ENCODE measurements at regions not wholly inside any gene's neighbourhood (a gene's known extent, or its start where the extent isn't known, plus 50 kb on each side); places are given as distances from the start of the nearest gene placed in this dataset.

DNA sequence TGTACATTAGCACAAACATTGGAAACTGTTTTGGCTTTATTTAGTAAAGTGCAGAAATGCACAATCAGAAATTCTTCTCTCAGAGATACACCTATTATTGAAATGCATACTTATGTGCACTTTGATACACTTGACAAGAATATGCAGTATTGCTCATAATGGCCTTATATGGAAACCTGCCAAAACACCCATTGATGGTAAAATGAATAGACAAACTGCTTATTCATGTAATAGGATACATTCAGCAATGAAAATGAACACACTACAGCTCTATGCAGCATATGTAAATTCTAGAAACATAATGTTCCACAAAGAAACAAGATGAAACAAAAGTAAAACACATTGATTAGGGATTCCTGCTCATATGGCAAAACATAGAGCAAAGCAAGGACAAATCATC lies 223.9 kb downstream of the S1PR1 start:
- no peak for TF ChIP-seq ZBTB7A (IDR thresholded peaks at IDR 0.05; ENCODE audit: low read depth)
- no peak for TF ChIP-seq FOXM1 (IDR thresholded peaks at IDR 0.05; ENCODE audit: borderline replicate concordance, low read depth)
- TF ChIP-seq TAF1 (IDR thresholded peaks at IDR 0.05; ENCODE audit: low read depth): no peak
- no peak for TF ChIP-seq YY1 (IDR thresholded peaks at IDR 0.05; ENCODE audit: low read depth)
- TF ChIP-seq EGR1 (IDR thresholded peaks at IDR 0.05): no peak
- TF ChIP-seq, protein P1, sequence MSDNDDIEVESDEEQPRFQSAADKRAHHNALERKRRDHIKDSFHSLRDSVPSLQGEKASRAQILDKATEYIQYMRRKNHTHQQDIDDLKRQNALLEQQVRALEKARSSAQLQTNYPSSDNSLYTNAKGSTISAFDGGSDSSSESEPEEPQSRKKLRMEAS (IDR thresholded peaks at IDR 0.05): no peak
- TF ChIP-seq, protein P2, sequence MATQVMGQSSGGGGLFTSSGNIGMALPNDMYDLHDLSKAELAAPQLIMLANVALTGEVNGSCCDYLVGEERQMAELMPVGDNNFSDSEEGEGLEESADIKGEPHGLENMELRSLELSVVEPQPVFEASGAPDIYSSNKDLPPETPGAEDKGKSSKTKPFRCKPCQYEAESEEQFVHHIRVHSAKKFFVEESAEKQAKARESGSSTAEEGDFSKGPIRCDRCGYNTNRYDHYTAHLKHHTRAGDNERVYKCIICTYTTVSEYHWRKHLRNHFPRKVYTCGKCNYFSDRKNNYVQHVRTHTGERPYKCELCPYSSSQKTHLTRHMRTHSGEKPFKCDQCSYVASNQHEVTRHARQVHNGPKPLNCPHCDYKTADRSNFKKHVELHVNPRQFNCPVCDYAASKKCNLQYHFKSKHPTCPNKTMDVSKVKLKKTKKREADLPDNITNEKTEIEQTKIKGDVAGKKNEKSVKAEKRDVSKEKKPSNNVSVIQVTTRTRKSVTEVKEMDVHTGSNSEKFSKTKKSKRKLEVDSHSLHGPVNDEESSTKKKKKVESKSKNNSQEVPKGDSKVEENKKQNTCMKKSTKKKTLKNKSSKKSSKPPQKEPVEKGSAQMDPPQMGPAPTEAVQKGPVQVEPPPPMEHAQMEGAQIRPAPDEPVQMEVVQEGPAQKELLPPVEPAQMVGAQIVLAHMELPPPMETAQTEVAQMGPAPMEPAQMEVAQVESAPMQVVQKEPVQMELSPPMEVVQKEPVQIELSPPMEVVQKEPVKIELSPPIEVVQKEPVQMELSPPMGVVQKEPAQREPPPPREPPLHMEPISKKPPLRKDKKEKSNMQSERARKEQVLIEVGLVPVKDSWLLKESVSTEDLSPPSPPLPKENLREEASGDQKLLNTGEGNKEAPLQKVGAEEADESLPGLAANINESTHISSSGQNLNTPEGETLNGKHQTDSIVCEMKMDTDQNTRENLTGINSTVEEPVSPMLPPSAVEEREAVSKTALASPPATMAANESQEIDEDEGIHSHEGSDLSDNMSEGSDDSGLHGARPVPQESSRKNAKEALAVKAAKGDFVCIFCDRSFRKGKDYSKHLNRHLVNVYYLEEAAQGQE (IDR thresholded peaks at IDR 0.05; ENCODE audit: low read depth): no peak
- TF ChIP-seq TCF12 (IDR thresholded peaks at IDR 0.05; ENCODE audit: low read depth): no peak
- TF ChIP-seq RAD21 (IDR thresholded peaks at IDR 0.05; ENCODE audit: low read depth): no peak
- no peak for TF ChIP-seq NFIC (IDR thresholded peaks at IDR 0.05)
- no peak for TF ChIP-seq CREB1 (IDR thresholded peaks at IDR 0.05; ENCODE audit: low read depth)
- TF ChIP-seq CEBPB (IDR thresholded peaks at IDR 0.05): no peak
- TF ChIP-seq EP300 (IDR thresholded peaks at IDR 0.05; ENCODE audit: borderline replicate concordance): no peak
- TF ChIP-seq, protein P3, sequence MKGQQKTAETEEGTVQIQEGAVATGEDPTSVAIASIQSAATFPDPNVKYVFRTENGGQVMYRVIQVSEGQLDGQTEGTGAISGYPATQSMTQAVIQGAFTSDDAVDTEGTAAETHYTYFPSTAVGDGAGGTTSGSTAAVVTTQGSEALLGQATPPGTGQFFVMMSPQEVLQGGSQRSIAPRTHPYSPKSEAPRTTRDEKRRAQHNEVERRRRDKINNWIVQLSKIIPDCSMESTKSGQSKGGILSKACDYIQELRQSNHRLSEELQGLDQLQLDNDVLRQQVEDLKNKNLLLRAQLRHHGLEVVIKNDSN (IDR thresholded peaks at IDR 0.05): no peak
- TF ChIP-seq TEAD4 (IDR thresholded peaks at IDR 0.05): no peak

DNA sequence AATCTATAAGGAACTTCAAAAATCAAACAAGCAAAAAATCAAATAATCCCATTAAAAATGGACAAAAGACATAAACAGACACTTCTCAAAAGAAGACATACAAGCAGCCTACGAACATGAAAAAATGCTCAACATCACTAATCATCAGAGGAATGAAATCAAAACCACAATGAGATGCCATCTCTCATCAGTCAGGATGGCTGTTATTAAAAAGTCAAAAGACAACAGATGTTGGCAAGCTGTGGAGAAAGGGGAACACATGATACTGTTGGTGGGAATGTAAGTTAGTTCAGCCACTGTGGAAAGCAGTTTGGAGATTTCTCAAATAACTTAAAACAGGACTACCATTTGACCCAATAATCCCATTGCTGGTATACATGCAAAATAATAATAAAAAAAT lies 226.4 kb downstream of the S1PR1 start:
- TF ChIP-seq EP300 (IDR thresholded peaks at IDR 0.05; ENCODE audit: borderline replicate concordance) (no peak), ZBTB7A (IDR thresholded peaks at IDR 0.05; ENCODE audit: low read depth) (no peak), TAF1 (IDR thresholded peaks at IDR 0.05; ENCODE audit: low read depth) (no peak), CREB1 (IDR thresholded peaks at IDR 0.05; ENCODE audit: low read depth) (no peak), EGR1 (IDR thresholded peaks at IDR 0.05) (no peak), TCF12 (IDR thresholded peaks at IDR 0.05; ENCODE audit: low read depth) (no peak), FOXM1 (IDR thresholded peaks at IDR 0.05; ENCODE audit: borderline replicate concordance, low read depth) (no peak), NFIC (IDR thresholded peaks at IDR 0.05) (no peak), RAD21 (IDR thresholded peaks at IDR 0.05; ENCODE audit: low read depth) (no peak), CEBPB (IDR thresholded peaks at IDR 0.05) (no peak), TEAD4 (IDR thresholded peaks at IDR 0.05) (no peak)
- TF ChIP-seq, protein P3 (IDR thresholded peaks at IDR 0.05): no peak
- TF ChIP-seq, protein P1 (IDR thresholded peaks at IDR 0.05): no peak
- TF ChIP-seq, protein P2 (IDR thresholded peaks at IDR 0.05; ENCODE audit: low read depth): no peak

DNA sequence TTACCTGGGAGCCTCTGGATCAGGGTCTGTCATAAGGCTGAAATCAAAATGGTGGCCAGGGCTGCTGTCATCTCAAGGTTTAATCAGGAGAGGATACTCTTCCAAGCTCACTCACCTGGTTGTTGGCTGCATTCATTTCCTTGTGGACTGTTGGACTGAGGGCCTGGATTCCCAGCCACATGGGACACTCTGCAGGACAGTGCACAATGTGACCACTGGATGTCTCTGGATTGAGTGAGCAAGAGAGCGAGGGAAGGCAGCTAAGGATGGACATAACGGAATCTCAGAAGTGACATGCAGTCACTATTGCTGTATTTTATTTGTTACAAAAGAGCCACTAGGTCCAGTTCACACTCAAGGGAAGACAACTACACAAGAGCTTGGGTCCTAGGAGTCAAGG lies 229.1 kb downstream of the S1PR1 start:
- TF ChIP-seq, protein P1 (IDR thresholded peaks at IDR 0.05): no peak
- TF ChIP-seq, protein P2 (IDR thresholded peaks at IDR 0.05; ENCODE audit: low read depth): no peak
- TF ChIP-seq YY1 (IDR thresholded peaks at IDR 0.05; ENCODE audit: low read depth): no peak
- no peak for TF ChIP-seq ZBTB7A (IDR thresholded peaks at IDR 0.05; ENCODE audit: low read depth)
- TF ChIP-seq RAD21 (IDR thresholded peaks at IDR 0.05; ENCODE audit: low read depth): no peak
- no peak for TF ChIP-seq TCF12 (IDR thresholded peaks at IDR 0.05; ENCODE audit: low read depth)
- TF ChIP-seq NFIC (IDR thresholded peaks at IDR 0.05): no peak

DNA sequence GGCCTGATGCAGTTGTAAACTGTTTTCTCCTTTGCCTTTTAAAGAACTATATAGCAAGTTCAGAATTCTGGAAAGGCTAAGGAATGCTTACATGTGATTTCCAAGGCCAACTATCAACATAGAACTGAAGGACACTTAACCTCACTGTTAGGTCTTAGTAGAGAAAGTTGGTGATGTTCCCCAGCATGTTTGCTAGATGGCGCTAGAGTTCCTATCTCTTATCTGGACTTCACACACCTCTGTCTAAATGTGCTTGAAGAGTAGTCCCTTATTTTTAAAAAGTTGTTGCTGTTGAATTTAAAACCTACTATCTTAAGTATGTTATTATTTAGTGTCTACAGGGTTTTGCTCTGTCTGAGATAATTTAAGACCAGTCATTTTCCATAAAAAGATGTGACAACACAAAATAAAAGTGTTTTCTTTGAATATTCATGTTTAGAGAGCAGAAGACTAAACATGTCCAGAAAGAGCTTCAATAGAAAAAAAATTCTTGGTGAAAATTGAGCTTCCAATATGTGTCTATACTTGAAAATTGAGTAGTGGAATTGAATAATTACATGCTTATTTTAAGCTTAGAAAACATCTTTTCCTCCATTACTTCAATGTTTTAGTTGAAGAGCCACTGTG lies 237.3 kb downstream of the S1PR1 start:
- TF ChIP-seq RAD21 (IDR thresholded peaks at IDR 0.05; ENCODE audit: low read depth) (peak; percentile 51), TEAD4 (IDR thresholded peaks at IDR 0.05) (no peak), TCF12 (IDR thresholded peaks at IDR 0.05; ENCODE audit: low read depth) (no peak), EGR1 (IDR thresholded peaks at IDR 0.05) (no peak), YY1 (IDR thresholded peaks at IDR 0.05; ENCODE audit: low read depth) (no peak)

Data from Ishikawa (cell line).